ENCODE measurements at regions not wholly inside any gene's neighbourhood (a gene's known extent, or its start where the extent isn't known, plus 50 kb on each side); places are given as distances from the start of the nearest gene placed in this dataset.

- no peak for TF ChIP-seq CTCF (IDR thresholded peaks at IDR 0.05)
- TF ChIP-seq POLR2A (IDR thresholded peaks at IDR 0.05): no peak
Measured at GRCh38 chr2:181760521-181760920, 80.2 kb upstream of the NEUROD1 start.
